A673 (cell line): ENCODE measurements at regions not wholly inside any gene's neighbourhood (a gene's known extent, or its start where the extent isn't known, plus 50 kb on each side); places are given as distances from the start of the nearest gene placed in this dataset.
"Not testable (repeated sequence)": the region's sequence is repeated elsewhere in the genome, so short reads cannot be mapped to it uniquely, and the experiment has no call there.

Source experiments
- BruUV-seq: library from RNA; stranded (reverse); fragments of 400-500 nt; replicated peaks from 2 replicates; lab custom pipeline; 2021; lab: Mats Ljungman, UMichigan
- CTCF ChIA-PET: fragments of 300-600 bp; sonication (Branson Sonifier 250); formaldehyde crosslinking; loops from one replicate; lab custom pipeline; 2022; ENCODE audit warnings: antibody characterized with exemption; lab: Charles Lee
- POLR2A ChIA-PET: fragments of 300-600 bp; sonication (Branson Sonifier 250); formaldehyde crosslinking; loops from one replicate; lab custom pipeline; 2022; ENCODE audit warnings: antibody characterized with exemption; ENCODE audit not compliant: low non-redundant PET; lab: Charles Lee
- DNase-seq: peaks from one replicate; pipeline ENCODE4 v3.0.0-alpha.2; 2015; ENCODE audit warnings: low spot score
- H3K27ac ChIP-seq: fragments of 200-600 bp; sonication (generic); 2 replicates; pipeline ENCODE4 v1.5.1; 2016; ENCODE audit warnings: mixed run types, low read depth, mild to moderate bottlenecking, mixed read lengths, antibody characterized with exemption, low read length; ENCODE audit not compliant: poor library complexity, severe bottlenecking
- H3K27me3 ChIP-seq: fragments of 200-600 bp; sonication (generic); replicated peaks from 2 replicates; pipeline ENCODE4 v1.6.1; 2017; ENCODE audit warnings: mixed run types, low read depth, mild to moderate bottlenecking, mixed read lengths, antibody characterized with exemption, low read length; ENCODE audit not compliant: insufficient read depth, poor library complexity
- H3K36me3 ChIP-seq: fragments of 200-600 bp; sonication (generic); 2 replicates; pipeline ENCODE4 v1.6.1; 2016; ENCODE audit warnings: mixed run types, mild to moderate bottlenecking, mixed read lengths, antibody characterized with exemption, low read length; ENCODE audit not compliant: insufficient read depth, poor library complexity, severe bottlenecking
- H3K4me1 ChIP-seq: fragments of 200-600 bp; sonication (generic); 2 replicates; pipeline ENCODE4 v1.6.1; 2017; ENCODE audit warnings: mixed run types, mild to moderate bottlenecking, mixed read lengths, antibody characterized with exemption, low read length; ENCODE audit not compliant: insufficient read depth, poor library complexity, severe bottlenecking
- H3K4me3 ChIP-seq: fragments of 200-600 bp; sonication (generic); 2 replicates; pipeline ENCODE4 v1.5.1; 2016; ENCODE audit warnings: low read depth, mixed run types, mild to moderate bottlenecking, mixed read lengths, low read length; ENCODE audit not compliant: poor library complexity, severe bottlenecking
- H3K9me3 ChIP-seq: fragments of 200-600 bp; sonication (generic); 2 replicates; pipeline ENCODE4 v1.6.1; 2016; ENCODE audit warnings: mixed run types, low read depth, mild to moderate bottlenecking, mixed read lengths, antibody characterized with exemption, low read length; ENCODE audit not compliant: poor library complexity, severe bottlenecking
- CTCF ChIP-seq: fragments of 300-800, 200-600 bp; sonication (generic); conservative IDR thresholded peaks from 2 replicates; pipeline ENCODE4 v1.5.1; 2017; ENCODE audit warnings: low read depth, mild to moderate bottlenecking, antibody characterized with exemption, low read length, moderate library complexity, mixed read lengths
- EZH2 ChIP-seq: fragments of 200-600 bp; sonication (generic); IDR thresholded peaks from 2 replicates; pipeline ENCODE4 v1.6.1; 2017; ENCODE audit warnings: borderline replicate concordance, low read depth, mild to moderate bottlenecking, mixed read lengths, antibody characterized with exemption, low read length; ENCODE audit not compliant: poor library complexity, severe bottlenecking
- intact Hi-C: fragments of 100-400 bp; cut with micrococcal nuclease; formaldehyde crosslinking; loops from one replicate; pipeline ENCODE4 v1.10.0; 2022; ENCODE audit not compliant: unreplicated experiment

GRCh38 chr10:118812393-118812740, 57.6 kb upstream of the CACUL1 start:
- BruUV-seq, result no TSS peak
- no peaks in the 10 kb centered on the region for H3K4me1 ChIP-seq
- TF ChIP-seq CTCF (no peak), EZH2 (no peak)
- no peak overlapping the region for H3K4me3 ChIP-seq
- H3K36me3 ChIP-seq, result no peaks in the 10 kb centered on the region
- no peaks in the 10 kb centered on the region for H3K9me3 ChIP-seq
- intact Hi-C loops, result no loop called here
- POLR2A ChIA-PET, result no interaction called here
- peaks cover 7% of the 10 kb centered on the region for H3K27me3 ChIP-seq
- CTCF ChIA-PET, result no interaction called here
- H3K27ac ChIP-seq, result no peak overlapping the region
- DNase-seq, result no peak

DNA sequence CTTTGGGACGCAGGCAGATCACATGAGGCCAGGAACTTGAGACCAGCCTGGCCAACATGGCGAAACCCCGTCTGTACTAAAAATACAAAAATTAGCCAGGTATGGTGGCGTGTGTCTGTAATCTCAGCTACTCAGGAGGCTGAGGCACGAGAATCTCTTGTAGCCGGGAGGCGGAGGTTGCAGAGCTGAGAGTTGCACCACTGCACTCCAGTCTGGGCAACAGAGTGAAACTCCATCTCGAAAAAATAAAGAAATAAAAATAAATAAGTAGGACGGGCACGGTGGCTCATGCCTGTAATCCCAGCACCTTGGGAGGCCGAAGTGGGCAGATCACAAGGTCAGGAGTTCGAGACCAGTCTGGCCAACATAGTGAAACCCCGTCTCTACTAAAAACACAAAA, 58.2 kb upstream of the CACUL1 start:
- H3K9me3 ChIP-seq, H3K27me3 ChIP-seq, CTCF ChIA-PET, DNase-seq, H3K4me3 ChIP-seq, H3K27ac ChIP-seq, H3K4me1 ChIP-seq, H3K36me3 ChIP-seq, BruUV-seq, POLR2A ChIA-PET, intact Hi-C loops: not testable (repeated sequence)

DNA sequence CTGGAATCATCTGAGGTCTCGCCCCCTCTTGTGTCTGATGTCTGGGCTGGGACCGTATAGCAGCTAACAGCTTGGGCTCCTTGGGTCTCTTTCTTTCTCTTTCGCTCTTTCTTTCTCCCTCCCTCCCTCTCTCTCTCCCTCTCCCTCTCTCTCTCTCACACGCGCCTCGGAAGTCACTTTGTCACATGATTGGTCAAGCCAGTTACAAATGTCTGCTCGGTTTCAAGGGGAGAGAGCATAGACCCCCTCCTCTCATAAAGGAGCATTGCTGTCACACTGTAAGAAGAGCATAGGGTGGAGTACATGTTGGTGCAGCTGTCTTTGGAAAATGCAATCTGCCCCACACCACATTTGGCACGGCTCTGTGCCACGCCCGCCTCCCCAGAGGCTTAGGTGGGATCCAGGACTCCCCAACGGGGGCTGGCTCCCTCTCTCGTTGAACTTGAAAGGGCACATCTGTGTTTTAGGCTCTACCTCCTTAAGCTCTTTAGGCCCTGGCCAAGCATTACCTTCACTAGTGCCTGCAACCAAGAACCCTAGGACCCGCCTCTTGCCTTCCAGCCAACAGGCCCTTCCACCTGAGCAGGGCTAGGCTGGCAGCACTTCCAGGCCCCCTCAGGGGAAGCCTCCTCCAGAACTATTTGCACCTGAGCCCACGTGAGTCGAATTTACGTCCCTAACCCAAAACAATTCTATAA, 61.9 kb upstream of the CACUL1 start:
- intact Hi-C loops, result no loop called here
- Histone ChIP-seq H3K27me3 (peaks cover 7% of the 10 kb centered on the region), H3K27ac (no peak overlapping the region), H3K4me1 (no peaks in the 10 kb centered on the region), H3K4me3 (no peak overlapping the region), H3K36me3 (no peaks in the 10 kb centered on the region), H3K9me3 (no peaks in the 10 kb centered on the region)
- POLR2A ChIA-PET, result no interaction called here
- TF ChIP-seq EZH2 (no peak), CTCF (no peak)
- CTCF ChIA-PET, result no interaction called here
- DNase-seq, result no peak
- BruUV-seq, result no TSS peak
